Astrocyte of the spinal cord (primary cell): ENCODE measurements at regions not wholly inside any gene's neighbourhood (a gene's known extent, or its start where the extent isn't known, plus 50 kb on each side); places are given as distances from the start of the nearest gene placed in this dataset.

Experiments used
- DNase-seq: peaks from one replicate; pipeline ENCODE4 v3.0.0; 2011; ENCODE audit warnings: low read depth, low spot score
- H3K4me3 ChIP-seq: 2 replicates; pipeline ENCODE4 v1.5.1; 2011; ENCODE audit warnings: low read depth, mild to moderate bottlenecking, low read length, moderate library complexity
- CTCF ChIP-seq: IDR thresholded peaks from 2 replicates; pipeline ENCODE4 v1.5.1; 2012; ENCODE audit warnings: low read depth, mild to moderate bottlenecking, low read length, inconsistent platforms
- in situ Hi-C: cut with HindIII; loops from 2 replicates; pipeline ENCODE4 v1.10.0; 2017; ENCODE audit warnings: low sequenced_read_pairs

GRCh38 chr4:124096290-124096689 lies 616.2 kb downstream of the ANKRD50 start:
- in situ Hi-C loops, result no loop called here
- no peak overlapping the region for H3K4me3 ChIP-seq
- no peak for DNase-seq
- no peak for TF ChIP-seq CTCF

- no peak overlapping the region for H3K4me3 ChIP-seq
- in situ Hi-C loops, result no loop called here
- TF ChIP-seq CTCF, result no peak
- DNase-seq, result no peak
Measured at GRCh38 chr4:124097447-124097846, 615.1 kb downstream of the ANKRD50 start.

GRCh38 chr4:124104101-124104500 lies 608.4 kb downstream of the ANKRD50 start:
- in situ Hi-C loops, result no loop called here
- no peak for DNase-seq

DNA sequence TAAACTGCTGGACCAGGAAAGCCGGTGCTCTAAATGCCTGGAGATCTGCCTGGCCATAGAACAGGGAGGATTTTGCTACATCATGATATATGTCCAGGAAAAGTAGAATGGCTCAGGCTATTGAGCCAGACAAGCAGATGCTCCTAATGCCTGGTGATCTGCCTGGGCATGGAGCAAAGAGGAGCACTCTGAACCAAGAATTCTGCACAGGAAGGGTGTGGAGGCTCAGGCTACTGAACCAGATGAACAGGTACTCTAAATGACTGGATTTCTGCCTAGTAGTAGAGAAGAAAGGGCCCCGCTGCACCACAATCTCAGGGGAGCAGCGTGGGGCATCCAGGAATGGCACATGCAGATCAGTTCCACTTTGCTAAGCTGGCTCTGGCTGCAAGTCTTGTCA lies 607.9 kb downstream of the ANKRD50 start:
- TF ChIP-seq CTCF, result no peak
- no peak for DNase-seq
- in situ Hi-C loops, result no loop called here
- no peak overlapping the region for H3K4me3 ChIP-seq

More at GRCh38 chr4:124104101-124104500, 608.4 kb downstream of the ANKRD50 start:
- TF ChIP-seq CTCF, result no peak
- H3K4me3 ChIP-seq, result no peak overlapping the region

- in situ Hi-C loops, result no loop called here
- no peak for TF ChIP-seq CTCF
- H3K4me3 ChIP-seq, result no peak overlapping the region
- no peak for DNase-seq
Measured at GRCh38 chr4:124105212-124105611, 607.3 kb downstream of the ANKRD50 start.

DNA sequence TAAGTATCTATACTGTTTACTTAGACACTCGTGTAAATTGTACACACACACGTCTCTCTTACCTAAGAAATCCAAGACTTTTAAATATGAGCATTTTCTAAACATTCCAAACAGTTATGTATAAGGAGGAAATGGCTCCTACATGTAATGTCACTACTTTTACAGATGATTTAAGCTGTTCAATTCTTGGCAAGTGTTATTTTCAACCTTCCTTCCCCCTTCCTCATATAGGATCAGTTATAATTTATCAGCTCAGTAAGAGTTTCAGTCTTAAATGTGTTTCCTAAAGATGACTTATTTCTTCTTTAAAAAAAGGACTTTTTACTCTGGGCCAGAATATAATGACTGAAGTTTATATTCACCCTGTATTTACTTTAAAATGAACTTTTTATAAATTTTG lies 601.1 kb downstream of the ANKRD50 start:
- DNase-seq, result no peak
- in situ Hi-C loops, result no loop called here
- H3K4me3 ChIP-seq, result no peak overlapping the region
- TF ChIP-seq CTCF, result no peak

GRCh38 chr4:124111922-124112321 lies 600.6 kb downstream of the ANKRD50 start:
- in situ Hi-C loops, result no loop called here
- H3K4me3 ChIP-seq, result no peak overlapping the region
- peak; percentile 49 for TF ChIP-seq CTCF
- DNase-seq, result peak; percentile 89
